HG03139 (cell line): ENCODE measurements at regions not wholly inside any gene's neighbourhood (a gene's known extent, or its start where the extent isn't known, plus 50 kb on each side); places are given as distances from the start of the nearest gene placed in this dataset.
"Not testable (repeated sequence)": the region's sequence is repeated elsewhere in the genome, so short reads cannot be mapped to it uniquely, and the experiment has no call there.

Experiments
- ATAC-seq: cut with Tn5 transposase; IDR thresholded peaks from one replicate; pipeline ENCODE4 v1.9.1; 2021; ENCODE audit not compliant: unreplicated experiment

DNA sequence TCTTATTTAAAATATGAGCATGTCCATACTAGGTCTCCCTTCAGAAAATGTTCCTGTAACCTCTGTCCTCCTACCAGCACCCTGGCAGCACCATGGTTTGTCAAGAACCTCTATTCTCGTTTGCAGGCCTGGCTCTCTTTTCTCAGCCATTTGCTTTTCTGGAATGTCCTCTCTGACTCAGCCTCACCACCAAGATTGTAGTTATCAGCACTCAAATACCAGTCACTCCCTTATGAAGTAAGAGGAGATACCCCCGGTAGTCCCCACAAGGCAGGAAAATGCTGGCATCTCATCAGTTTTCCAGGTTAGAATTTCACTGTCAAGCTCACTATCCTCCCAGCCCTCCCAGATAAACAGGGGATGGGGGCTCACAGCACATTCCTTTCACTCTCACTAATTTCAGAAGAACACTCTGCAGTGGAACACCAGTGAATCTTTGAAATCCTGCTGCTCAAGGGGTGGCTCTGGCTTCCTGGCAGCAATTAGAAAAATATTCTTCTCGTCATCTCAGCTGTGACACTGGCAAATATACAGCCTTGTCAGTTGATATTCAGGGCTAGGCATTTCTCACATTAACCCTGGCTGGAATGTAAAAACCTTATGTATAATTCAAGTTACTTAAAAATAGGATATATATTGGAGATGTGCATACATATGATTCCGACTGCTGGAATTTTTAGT is 129.2 kb downstream of the TBX18 start:
- ATAC-seq: no peak

DNA sequence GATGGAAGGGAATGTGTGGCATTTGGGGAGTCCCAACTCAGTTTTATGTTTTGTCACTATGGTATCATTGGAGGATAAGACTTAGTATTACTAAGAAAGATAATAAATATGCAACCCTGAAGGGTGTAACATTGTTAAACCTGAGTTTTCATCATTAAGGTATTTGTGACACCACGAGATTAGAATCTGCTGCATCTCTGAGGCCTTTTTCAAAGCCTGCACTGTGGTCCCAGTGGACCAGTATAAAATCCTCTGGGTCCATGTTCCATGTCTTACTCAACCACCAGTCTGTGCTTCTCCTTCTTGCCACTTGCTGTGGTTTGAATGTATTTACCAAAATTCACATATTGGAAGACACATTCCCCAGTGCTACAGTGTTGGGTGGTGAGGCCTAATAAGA is 130.6 kb downstream of the TBX18 start:
- no peak for ATAC-seq

DNA sequence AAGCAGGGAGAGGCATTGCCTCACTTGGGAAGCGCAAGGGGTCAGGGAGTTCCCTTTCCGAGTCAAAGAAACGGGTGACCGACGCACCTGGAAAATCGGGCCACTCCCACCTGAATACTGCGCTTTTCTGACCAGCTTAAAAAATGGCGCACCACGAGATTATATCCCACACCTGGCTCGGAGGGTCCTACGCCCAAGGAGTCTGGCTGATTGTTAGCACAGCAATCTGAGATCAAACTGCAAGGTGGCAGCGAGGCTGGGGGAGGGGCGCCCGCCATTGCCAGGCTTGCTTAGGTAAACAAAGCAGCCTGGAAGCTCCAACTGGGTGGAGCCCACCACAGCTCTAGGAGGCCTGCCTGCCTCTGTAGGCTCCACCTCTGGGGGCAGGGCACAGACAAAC is 137.9 kb downstream of the TBX18 start:
- not testable (repeated sequence) for ATAC-seq

DNA sequence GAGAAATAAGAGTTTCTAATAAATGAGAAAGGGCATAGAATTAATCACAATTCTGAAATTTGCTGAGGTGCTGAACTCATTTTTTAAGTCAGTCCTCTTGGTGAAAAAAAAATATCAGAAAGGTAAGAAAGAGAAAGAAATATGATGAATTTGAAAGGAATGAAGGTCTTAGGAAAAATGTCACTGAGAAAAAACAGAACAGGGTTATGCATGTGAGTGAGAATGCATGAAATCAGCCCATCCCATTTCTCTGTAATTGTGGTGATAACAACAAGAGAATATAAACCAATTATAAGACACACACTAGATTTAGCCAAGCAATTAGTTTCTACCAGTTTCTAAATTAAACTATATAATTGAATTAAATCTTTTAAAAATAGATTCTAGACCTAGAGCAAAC is 138.9 kb downstream of the TBX18 start:
- no peak for ATAC-seq

DNA sequence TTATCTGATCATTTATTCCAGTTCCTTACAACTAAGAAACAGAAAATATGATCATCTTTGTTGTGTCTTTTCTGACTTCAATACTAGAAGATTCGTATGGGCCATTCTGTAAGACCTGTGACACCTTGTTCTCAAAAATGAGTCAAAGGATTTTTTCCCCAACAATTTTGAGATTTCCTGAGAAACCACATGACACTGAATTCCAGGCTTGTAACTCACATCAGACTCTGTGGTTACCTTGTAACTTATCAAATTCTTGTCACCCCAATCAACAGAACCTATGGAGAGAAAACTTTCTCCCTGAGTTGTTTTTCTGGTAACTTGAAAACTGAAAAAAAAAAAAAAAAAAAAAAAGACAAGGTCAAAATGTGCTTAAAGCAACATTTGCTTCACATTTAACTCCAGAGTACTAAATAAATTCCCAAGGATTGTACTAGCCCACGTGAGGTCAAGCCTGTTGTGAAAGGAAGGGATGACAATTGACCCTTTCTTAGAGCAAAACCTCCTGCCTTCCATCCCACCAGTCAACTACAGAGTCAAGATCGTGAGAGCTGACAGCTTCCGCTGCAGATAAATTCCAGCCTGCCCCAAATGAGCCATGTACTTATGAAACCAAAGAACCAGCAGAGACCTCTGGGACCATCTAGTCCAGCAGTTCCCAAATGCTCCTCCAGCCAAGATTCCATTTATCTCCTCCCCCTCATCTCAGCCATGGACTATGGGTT is 140.3 kb downstream of the TBX18 start:
- ATAC-seq: no peak

DNA sequence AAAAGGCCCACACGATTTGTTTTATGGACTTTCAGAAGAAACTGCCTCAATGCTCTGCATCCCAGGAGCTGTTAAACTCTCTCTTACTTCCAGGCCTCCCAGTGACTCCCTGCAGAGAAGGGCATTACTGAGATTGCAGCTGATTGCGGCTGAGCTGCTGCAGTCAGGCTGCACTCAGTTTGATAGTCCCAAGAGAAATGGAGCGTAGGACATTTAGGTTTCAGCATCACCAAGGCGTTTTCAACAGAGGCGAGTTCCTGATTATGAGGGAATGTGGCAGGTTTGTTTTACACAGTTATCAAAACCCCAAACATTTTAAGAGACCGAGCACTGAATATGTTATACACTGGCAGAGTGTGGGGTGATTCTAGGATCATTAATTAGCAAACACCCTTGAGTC is 145.6 kb downstream of the TBX18 start:
- no peak for ATAC-seq

DNA sequence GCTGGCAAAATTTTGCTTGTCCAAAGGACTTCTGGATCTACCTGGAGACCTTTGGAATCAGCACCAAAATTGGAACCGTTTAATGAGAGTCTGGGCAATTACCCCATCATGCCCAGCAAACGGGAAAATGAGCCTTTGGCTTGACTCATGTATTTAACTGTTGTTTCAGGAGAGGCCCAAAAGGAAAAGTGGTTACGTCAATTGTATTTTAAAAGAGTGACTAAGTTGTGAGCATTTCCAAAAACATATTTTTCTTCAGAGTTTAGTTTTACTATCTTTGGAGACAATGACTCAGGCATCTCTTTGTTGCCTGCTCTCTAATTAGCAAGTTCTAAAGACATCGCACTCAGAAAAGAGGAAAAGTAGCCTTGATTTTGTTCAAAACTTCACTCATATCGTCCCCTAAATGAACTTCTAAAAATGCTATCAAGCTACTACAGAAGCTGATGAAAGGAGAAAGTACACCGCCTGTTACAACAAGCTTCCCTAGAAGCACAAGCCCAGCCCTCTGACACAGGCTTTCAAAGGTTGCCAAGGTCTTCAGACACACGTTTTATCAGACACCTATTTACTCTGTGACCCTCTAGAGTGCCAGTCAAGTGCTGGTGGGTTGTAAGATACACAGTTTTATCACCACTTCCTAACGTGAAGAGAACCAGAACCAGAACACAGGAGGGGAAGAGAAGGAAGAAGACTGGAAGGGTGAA is 146.2 kb downstream of the TBX18 start:
- ATAC-seq: no peak

DNA sequence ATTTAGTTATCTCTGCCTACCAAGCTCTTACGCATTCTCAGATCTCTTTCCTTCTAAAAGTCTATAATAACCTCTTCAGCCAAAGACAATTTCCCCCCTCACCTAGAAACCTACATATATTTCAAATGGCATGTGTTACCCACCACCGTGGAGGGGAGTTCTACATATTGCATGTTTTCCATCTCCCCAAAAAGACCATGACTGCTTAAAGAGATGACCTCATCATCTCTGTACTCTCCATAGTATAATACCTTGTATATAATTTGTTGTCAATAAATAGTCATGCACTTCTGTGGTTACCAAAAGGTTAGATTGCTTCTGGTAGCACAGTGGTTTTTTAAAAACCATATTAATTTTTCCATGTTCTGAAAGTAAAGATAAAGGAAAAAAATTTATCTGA is 148.4 kb downstream of the TBX18 start:
- no peak for ATAC-seq

DNA sequence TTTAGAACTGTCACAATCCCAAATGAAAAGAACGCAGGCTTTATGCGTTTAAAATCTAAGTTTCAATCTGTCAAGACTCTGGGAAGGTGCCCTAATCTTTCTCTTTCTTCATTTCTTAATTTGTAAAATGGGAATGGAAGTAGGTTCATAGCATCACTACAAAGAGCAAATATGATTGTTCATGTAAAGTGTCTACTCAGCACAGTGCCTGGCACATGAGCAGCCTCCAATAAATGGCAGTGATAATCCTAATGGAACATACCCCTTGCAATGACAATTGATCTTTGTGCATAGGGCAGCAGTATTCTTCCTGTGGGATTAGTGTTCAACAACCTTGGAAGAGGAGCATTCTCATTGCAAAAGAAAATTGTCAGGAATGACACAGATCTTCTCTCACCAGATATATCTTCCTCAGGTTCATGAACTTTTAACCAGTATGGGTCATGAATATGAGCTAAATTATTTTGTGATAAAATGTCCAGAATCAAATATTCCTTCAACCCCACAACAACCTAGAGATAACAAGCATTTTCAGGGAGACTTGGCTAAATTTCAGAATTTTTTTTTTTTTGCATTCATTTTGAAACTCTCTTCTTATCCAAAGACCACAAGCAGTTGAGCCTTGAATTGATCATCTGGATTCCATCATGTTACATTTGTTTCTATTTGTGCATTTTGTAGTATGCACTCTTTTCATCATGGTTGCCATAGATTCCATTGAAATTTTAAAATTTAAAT is 149.1 kb downstream of the TBX18 start:
- no peak for ATAC-seq

DNA sequence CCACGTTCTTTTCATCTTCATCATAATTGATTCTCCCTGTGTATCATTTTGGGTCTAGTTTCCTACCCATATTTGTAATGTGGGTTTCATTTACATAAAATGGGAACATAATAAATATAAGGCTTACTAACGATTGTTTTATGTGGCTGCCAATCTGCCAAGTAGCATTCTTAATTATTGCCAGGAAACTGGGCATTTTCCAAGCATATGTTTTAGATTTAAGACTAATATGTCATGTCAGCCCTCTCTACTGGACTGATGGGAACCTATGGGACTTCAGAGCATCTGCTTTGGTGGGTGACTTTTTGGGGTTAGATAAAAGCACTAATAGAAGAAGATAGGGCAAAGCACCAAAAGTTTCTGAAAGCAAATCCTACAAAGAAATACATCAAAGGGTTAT is 157.5 kb downstream of the TBX18 start:
- ATAC-seq: no peak

DNA sequence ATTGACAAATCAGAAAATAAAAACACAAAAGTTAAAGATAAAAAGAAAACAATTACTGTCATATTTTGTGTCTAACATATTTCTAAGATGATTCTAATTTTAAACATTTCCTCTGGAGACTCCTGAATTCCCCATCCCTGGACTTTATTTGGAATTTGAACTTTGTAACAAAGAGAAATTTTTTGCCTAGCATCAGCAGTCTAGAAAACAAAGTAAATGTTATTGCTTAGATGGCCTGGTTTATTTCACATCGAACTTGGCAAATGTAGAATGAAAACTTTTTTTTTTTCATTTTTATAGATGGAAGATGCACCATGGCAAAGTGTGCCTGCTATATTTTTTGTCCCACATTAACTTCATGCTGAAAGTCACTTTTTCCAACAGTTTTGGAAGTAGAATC is 159.1 kb downstream of the TBX18 start:
- ATAC-seq: no peak

DNA sequence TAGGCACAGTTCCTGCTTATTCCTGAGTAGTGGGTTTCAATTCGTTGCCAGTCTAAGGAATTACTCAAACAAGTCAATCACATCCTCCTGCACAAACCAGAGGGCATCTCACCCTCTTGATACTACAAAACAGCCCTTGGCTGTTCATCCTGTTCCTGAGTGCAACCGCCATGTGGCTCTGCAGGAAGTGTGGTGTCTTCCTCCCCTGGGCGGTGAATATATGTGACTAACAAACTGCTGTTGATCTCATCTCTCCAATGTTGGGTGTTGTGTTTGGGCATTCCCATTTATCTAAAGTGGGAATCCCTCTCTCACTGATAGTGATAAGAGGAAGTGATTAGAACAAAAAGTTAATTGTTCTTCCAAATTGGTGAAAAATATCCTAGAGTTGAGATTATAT is 163.0 kb downstream of the TBX18 start:
- no peak for ATAC-seq

DNA sequence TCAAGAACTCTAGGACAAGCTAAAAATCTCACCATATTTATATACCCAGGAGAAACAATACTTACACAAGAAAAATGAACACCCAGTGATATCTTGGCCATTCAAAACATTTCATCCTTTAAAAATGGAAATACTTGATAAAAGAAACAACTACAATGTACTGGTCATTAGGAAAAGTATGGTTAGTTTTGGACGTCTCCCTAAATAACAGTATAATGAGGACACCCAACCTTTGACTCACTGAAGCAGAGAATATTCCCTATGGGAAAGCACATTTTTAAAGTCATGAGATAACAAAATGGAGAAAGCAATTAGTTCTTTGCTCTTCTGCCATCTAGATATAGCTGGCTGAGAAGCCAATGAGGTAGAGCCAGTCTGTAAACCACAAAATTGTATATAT is 164.4 kb downstream of the TBX18 start:
- no peak for ATAC-seq

DNA sequence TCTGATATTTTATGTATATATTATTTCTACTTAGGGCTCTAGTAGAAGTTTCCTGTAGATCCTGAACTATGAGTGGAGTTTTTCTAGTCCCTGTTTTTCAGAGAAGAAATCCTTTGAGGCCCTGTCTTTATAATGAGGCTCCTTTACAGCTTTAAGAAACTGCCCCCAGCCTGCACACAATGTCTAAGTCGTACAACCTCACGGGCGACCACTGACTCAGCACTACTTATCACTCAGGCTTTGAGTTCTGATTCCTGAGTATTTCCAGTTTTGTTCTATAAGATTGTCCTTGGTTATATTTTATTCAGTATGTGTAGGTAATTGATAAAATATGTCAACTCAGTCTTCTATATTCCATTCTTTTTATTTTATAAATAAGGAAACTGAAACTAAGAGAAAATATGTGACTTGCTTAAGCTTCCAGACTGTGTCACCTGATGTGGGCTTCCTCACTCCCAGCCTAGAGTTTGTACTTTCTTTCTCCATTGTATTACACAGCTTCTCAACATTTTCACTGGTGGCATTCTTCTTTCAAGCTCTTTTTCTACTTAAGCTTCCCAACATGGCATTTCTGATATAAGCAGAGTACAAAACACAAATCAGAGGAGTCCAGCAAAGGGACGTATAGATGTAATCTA is 167.0 kb downstream of the TBX18 start:
- ATAC-seq: no peak

DNA sequence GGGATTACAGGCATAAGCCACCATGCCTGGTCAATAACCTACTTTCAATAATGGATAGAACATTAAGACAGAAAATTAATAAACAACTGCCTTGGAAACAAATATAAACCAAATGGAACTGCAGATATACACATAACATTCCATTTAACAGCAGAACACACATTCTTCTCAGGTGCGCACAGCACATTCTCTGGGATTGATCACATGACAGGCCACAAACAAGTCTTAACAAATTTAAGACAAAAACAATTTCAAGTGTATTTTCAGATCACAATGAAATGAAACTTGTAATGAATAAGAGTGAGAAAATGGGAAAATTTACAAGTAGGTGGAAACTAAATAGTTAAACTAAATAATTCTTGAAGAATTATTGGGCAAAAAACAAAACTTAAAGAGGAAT is 167.9 kb downstream of the TBX18 start:
- ATAC-seq: no peak

DNA sequence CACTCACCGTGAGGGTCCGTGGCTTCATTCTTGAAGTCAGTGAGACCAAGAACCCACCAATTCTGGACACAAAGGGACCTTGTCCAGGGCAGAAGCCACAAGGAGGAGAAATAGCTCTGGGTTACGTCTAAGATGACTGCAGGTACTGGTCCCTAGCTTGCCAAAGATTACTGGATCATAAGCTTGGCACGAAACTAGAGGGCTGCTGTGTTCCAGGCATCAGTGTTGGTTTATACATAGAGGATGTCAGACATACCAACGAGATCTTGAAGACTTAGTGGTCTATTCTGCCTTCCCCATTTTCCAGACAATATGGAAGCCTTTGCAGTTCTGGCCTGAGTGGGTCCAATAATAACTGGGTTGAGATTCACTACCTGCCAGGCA is 175.7 kb downstream of the TBX18 start:
- ATAC-seq: no peak

DNA sequence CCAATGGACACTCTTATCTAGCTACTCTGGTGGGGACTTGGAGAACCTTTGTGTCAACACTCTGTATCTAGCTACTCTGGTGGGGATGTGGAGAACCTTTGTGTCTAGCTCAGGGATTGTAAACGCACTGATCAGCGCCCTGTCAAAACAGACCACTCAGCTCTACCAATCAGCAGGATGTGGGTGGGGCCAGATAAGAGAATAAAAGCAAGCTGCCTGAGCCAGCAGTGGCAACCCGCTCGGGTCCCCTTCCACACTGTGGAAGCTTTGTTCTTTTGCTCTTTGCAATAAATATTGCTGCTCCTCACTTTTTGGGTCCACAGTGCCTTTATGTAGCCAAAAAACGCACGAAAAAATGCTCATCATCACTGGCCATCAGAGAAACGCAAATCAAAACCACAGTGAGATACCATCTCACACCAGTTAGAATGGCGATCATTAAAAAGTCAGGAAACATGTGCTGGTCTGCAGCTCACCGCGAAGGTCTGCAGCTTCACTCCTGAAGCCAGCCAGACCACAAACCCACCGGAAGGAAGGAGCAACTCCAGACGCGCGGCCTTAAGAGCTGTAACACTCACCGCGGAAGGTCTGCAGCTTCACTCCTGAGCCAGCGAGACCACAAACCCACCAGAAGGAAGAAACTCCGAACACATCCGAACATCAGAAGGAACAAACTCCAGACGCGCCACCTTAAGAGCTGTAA is 176.3 kb downstream of the TBX18 start:
- ATAC-seq: not testable (repeated sequence)

DNA sequence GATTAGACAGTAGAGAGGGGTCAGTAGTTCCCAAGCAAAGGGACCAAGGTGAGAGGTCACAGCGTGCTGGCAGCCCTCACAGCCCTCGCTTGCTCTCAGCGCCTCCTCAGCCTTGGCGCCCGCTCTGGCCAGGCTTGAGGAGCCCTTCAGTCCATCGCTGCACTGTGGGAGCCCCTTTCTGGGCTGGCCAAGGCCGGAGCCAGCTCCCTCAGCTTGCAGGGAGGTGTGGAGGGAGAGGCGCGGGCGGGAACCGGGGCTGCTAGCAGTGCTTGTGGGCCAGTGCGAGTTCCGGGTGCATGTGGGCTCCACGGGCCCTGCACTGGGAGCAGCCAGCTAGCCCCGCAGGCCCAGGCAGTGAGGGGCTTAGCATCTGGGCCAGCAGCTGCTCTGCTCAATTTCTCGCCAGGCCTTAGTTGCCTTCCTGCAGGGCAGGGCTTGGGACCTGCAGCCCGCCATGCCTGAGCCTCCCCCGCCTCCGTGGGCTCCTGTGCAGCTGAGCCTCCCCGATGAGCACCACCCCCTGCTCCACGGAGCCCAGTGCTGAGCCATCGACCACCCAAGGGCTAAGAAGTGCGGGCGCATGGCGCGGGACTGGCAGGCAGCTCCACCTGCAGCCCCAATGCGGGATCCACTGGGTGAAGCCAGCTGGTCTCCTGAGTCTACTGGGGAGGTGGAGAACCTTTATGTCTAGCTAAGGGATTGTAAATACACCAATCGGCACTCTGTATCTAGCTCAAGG is 177.0 kb downstream of the TBX18 start:
- ATAC-seq: not testable (repeated sequence)

DNA sequence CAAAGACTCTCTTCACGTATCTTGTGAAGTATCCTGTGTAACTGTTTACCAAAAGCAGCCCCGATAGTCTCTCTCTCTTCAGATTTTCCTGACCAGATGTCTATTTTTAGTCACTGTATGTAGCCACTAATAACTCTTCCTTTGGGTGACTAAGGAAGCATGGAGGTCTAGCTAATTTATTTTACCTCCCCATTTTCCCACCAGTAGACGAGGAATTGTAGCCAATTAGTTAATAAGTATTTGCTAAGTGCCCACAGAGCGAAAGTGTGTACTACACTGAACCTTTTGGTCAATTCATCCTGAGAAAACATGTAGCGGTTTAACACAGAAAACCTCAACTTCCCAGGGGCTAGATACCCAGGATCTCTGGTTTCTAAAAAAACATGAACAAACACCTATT is 180.6 kb downstream of the TBX18 start:
- ATAC-seq: no peak

DNA sequence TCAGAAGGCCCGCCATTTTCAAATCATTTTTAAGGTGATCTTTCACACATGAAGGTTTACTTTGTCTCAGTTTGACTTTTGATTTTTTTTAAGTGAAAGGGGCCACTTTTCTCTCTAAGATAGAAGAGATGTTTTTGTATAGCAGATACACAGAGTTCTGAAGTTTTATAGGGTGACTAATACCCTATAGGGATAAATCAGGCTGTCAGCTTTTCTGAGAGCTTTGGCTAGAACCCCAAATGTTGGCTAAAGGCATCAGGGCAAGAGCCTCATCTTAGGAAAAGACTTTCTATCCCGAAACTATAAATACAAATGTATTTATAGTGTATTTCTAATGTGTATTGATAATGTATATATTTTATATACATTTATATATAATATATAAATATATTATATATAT is 181.4 kb downstream of the TBX18 start:
- ATAC-seq: no peak
